HepG2 (cell line): ENCODE measurements at regions not wholly inside any gene's neighbourhood (a gene's known extent, or its start where the extent isn't known, plus 50 kb on each side); places are given as distances from the start of the nearest gene placed in this dataset.

Source experiments
- CEBPB ChIP-seq: IDR thresholded peaks from 2 replicates; pipeline ENCODE4 v1.6.1; 2011; ENCODE audit warnings: low read depth, low read length, improper control_type of control experiment, borderline replicate concordance
- FOXA1 ChIP-seq, 2 experiments: fragments of 450-650 bp in 1 of 2; sonication (generic) in 1 of 2; formaldehyde crosslinking in 1 of 2; IDR thresholded peaks; 2 replicates each; pipeline versions ENCODE4 v1.4.0 to v1.6.1; 2016 to 2020; ENCODE audit warnings: missing genetic modification reagents in 1 of 2
- MED1 ChIP-seq: sonication (generic); formaldehyde crosslinking; IDR thresholded peaks from 2 replicates; pipeline ENCODE4 v1.4.0; 2020; ENCODE audit warnings: missing genetic modification reagents
- MIXL1 ChIP-seq: IDR thresholded peaks from 2 replicates; pipeline ENCODE4 v1.6.1; 2016
- POGZ ChIP-seq: sonication (generic); formaldehyde crosslinking; IDR thresholded peaks from 2 replicates; pipeline ENCODE4 v1.4.0; 2020; ENCODE audit warnings: mild to moderate bottlenecking, missing genetic modification reagents
- RFX3 ChIP-seq: IDR thresholded peaks from 2 replicates; pipeline ENCODE4 v1.6.1; 2016; ENCODE audit warnings: missing biosample characterization, missing genetic modification reagents
- RXRB ChIP-seq: IDR thresholded peaks from 2 replicates; pipeline ENCODE4 v1.6.1; 2016; ENCODE audit warnings: borderline replicate concordance, missing genetic modification reagents, missing compliant biosample characterization
- SALL1 ChIP-seq: sonication (generic); formaldehyde crosslinking; IDR thresholded peaks from 2 replicates; pipeline ENCODE4 v1.8.0; 2022; ENCODE audit warnings: mild to moderate bottlenecking, missing genetic modification reagents
- STAG1 ChIP-seq: sonication (generic); formaldehyde crosslinking; IDR thresholded peaks from 2 replicates; pipeline ENCODE4 v1.4.0; 2020; ENCODE audit warnings: missing genetic modification reagents
- TRIM24 ChIP-seq: sonication (generic); formaldehyde crosslinking; IDR thresholded peaks from 2 replicates; pipeline ENCODE4 v1.8.0; 2022; ENCODE audit warnings: mild to moderate bottlenecking, missing genetic modification reagents
- XRCC5 ChIP-seq: fragments of 200-400 bp; formaldehyde crosslinking; optimal IDR thresholded peaks from 2 replicates; pipeline ENCODE3; 2017; ENCODE audit warnings: mild to moderate bottlenecking, low read length
- ZNF331 ChIP-seq: sonication (generic); formaldehyde crosslinking; IDR thresholded peaks from 2 replicates; pipeline ENCODE4 v1.4.0; 2020; ENCODE audit warnings: missing genetic modification reagents
- ZNF614 ChIP-seq: IDR thresholded peaks from 2 replicates; pipeline ENCODE4 v1.6.1; 2018; ENCODE audit warnings: missing biosample characterization, missing genetic modification reagents, inconsistent platforms, borderline replicate concordance
- ZNF772 ChIP-seq: sonication (generic); formaldehyde crosslinking; IDR thresholded peaks from 2 replicates; pipeline ENCODE4 v1.5.0; 2020; ENCODE audit warnings: mild to moderate bottlenecking, missing genetic modification reagents
- TF ChIP-seq, protein P1 (sequence below): sonication (generic); formaldehyde crosslinking; IDR thresholded peaks from 2 replicates; pipeline ENCODE4 v1.4.0; 2020; ENCODE audit warnings: missing genetic modification reagents, borderline replicate concordance
- TF ChIP-seq, protein P2 (sequence below): sonication (generic); formaldehyde crosslinking; IDR thresholded peaks from 2 replicates; pipeline ENCODE4 v1.4.0; 2020; ENCODE audit warnings: missing genetic modification reagents
- TF ChIP-seq, protein P3 (sequence below): sonication (generic); formaldehyde crosslinking; IDR thresholded peaks from 2 replicates; pipeline ENCODE4 v1.5.0; 2020; ENCODE audit warnings: mild to moderate bottlenecking, missing genetic modification reagents, moderate library complexity
- TF ChIP-seq, protein P4 (sequence below): sonication (generic); formaldehyde crosslinking; IDR thresholded peaks from 2 replicates; pipeline ENCODE4 v1.8.1; 2022; ENCODE audit warnings: low read depth, mild to moderate bottlenecking, missing genetic modification reagents

DNA sequence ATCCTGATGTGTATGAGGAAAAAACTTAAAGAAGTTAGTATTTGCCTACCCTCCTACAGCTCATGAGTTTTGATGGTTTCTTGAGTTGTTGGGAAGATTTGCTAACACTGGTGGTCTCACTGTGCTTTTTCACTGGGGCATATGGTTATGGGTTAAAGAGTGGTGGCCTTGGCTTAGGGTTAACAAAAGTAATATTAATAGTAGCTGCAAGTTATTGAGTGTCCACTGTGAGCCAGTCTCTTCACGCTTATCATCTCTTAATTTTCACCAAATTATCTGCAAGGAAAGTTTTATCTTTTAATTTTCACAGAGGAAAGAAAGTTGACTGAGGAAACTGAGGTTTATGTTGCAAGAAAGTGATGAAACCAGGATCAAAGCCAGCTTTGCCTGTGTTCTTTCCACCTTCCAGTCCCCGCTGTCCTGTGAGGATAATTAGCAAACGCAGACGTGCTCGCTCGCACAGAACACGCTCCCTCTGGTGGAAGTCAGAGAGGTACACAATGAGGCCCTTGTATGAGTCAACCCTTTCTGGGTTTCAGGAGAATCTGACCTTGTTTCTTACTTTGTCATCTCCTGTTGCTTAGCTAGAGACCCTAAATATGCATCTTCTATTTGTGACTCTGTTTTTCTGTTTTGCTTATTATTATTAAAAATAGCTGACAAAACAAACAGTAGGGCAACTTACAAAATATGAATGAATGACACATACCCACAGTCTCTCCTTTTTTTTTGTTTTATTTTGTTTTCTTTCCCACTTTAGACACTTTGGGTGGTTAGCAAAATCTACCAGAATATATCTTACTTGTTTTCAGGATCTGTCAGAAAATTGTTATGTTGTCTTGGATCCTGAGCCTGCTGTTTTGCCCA is 94.3 kb downstream of the DDIT4L start (continued):
- TF ChIP-seq, protein P1, sequence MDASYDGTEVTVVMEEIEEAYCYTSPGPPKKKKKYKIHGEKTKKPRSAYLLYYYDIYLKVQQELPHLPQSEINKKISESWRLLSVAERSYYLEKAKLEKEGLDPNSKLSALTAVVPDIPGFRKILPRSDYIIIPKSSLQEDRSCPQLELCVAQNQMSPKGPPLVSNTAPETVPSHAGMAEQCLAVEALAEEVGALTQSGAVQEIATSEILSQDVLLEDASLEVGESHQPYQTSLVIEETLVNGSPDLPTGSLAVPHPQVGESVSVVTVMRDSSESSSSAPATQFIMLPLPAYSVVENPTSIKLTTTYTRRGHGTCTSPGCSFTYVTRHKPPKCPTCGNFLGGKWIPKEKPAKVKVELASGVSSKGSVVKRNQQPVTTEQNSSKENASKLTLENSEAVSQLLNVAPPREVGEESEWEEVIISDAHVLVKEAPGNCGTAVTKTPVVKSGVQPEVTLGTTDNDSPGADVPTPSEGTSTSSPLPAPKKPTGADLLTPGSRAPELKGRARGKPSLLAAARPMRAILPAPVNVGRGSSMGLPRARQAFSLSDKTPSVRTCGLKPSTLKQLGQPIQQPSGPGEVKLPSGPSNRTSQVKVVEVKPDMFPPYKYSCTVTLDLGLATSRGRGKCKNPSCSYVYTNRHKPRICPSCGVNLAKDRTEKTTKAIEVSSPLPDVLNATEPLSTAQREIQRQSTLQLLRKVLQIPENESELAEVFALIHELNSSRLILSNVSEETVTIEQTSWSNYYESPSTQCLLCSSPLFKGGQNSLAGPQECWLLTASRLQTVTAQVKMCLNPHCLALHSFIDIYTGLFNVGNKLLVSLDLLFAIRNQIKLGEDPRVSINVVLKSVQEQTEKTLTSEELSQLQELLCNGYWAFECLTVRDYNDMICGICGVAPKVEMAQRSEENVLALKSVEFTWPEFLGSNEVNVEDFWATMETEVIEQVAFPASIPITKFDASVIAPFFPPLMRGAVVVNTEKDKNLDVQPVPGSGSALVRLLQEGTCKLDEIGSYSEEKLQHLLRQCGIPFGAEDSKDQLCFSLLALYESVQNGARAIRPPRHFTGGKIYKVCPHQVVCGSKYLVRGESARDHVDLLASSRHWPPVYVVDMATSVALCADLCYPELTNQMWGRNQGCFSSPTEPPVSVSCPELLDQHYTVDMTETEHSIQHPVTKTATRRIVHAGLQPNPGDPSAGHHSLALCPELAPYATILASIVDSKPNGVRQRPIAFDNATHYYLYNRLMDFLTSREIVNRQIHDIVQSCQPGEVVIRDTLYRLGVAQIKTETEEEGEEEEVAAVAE (CRISPR knock-in tag) = 0 out of 2 replicates have a peak, but pooled peaks have one; percentile 51
- TF ChIP-seq XRCC5 (peak; percentile 65), ZNF331 (CRISPR knock-in tag) (peak; percentile 25; the same call in 1 of the 2 replicates), RFX3 (CRISPR knock-in tag) (no peak), MED1 (CRISPR knock-in tag) (peak; percentile 38), SALL1 (peak; percentile 55; the same call in 1 of the 2 replicates), ZNF772 (CRISPR knock-in tag) (0 out of 2 replicates have a peak, but pooled peaks have one; percentile 30), RXRB (CRISPR knock-in tag) (peak; percentile 49; the same call in 1 of the 2 replicates), MIXL1 (CRISPR knock-in tag) (peak; percentile 96), FOXA1 (IDR thresholded peaks at IDR 0.05) (no peak), FOXA1 (CRISPR knock-in tag; IDR thresholded peaks at IDR 0.05) (0 out of 2 replicates have a peak, but pooled peaks have one; percentile 22), ZNF614 (CRISPR knock-in tag) (peak; percentile 93), CEBPB (peak; percentile 20; the same call in 1 of the 2 replicates), STAG1 (CRISPR knock-in tag) (peak; percentile 31; the same call in 1 of the 2 replicates), TRIM24 (CRISPR knock-in tag) (0 out of 2 replicates have a peak, but pooled peaks have one; percentile 32), POGZ (CRISPR knock-in tag) (peak; percentile 80)
- TF ChIP-seq, protein P2, sequence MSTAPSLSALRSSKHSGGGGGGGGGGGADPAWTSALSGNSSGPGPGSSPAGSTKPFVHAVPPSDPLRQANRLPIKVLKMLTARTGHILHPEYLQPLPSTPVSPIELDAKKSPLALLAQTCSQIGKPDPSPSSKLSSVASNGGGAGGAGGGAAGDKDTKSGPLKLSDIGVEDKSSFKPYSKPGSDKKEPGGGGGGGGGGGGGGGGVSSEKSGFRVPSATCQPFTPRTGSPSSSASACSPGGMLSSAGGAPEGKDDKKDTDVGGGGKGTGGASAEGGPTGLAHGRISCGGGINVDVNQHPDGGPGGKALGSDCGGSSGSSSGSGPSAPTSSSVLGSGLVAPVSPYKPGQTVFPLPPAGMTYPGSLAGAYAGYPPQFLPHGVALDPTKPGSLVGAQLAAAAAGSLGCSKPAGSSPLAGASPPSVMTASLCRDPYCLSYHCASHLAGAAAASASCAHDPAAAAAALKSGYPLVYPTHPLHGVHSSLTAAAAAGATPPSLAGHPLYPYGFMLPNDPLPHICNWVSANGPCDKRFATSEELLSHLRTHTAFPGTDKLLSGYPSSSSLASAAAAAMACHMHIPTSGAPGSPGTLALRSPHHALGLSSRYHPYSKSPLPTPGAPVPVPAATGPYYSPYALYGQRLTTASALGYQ = no peak
- TF ChIP-seq, protein P3, sequence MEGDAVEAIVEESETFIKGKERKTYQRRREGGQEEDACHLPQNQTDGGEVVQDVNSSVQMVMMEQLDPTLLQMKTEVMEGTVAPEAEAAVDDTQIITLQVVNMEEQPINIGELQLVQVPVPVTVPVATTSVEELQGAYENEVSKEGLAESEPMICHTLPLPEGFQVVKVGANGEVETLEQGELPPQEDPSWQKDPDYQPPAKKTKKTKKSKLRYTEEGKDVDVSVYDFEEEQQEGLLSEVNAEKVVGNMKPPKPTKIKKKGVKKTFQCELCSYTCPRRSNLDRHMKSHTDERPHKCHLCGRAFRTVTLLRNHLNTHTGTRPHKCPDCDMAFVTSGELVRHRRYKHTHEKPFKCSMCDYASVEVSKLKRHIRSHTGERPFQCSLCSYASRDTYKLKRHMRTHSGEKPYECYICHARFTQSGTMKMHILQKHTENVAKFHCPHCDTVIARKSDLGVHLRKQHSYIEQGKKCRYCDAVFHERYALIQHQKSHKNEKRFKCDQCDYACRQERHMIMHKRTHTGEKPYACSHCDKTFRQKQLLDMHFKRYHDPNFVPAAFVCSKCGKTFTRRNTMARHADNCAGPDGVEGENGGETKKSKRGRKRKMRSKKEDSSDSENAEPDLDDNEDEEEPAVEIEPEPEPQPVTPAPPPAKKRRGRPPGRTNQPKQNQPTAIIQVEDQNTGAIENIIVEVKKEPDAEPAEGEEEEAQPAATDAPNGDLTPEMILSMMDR (CRISPR knock-in tag) = peak; percentile 80
- TF ChIP-seq, protein P4, sequence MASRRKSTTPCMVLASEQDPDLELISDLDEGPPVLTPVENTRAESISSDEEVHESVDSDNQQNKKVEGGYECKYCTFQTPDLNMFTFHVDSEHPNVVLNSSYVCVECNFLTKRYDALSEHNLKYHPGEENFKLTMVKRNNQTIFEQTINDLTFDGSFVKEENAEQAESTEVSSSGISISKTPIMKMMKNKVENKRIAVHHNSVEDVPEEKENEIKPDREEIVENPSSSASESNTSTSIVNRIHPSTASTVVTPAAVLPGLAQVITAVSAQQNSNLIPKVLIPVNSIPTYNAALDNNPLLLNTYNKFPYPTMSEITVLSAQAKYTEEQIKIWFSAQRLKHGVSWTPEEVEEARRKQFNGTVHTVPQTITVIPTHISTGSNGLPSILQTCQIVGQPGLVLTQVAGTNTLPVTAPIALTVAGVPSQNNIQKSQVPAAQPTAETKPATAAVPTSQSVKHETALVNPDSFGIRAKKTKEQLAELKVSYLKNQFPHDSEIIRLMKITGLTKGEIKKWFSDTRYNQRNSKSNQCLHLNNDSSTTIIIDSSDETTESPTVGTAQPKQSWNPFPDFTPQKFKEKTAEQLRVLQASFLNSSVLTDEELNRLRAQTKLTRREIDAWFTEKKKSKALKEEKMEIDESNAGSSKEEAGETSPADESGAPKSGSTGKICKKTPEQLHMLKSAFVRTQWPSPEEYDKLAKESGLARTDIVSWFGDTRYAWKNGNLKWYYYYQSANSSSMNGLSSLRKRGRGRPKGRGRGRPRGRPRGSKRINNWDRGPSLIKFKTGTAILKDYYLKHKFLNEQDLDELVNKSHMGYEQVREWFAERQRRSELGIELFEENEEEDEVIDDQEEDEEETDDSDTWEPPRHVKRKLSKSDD (CRISPR knock-in tag) = no peak
